ENCODE measurements at regions not wholly inside any gene's neighbourhood (a gene's known extent, or its start where the extent isn't known, plus 50 kb on each side); places are given as distances from the start of the nearest gene placed in this dataset.
"Not testable (repeated sequence)": the region's sequence is repeated elsewhere in the genome, so short reads cannot be mapped to it uniquely, and the experiment has no call there.

DNA sequence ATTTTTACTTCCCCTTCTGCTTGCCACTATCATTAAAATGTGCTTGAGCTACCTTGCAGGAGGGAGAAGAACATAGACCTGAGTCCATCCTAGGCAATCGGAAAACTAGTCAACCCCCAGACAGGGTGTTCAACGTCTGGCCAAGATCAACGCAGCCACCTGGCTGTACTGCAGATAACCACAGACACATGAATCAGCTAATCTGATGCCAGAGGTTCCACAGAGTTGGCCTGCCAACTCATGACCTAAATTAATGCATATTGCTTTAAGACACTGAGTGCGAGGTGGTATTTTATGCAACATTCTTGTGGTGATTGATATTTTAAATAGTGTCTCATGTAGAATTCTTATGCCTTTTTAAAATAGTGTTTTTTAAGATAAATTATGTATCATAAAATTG is 1283.8 kb upstream of the PABPC4L start:
- Histone ChIP-seq H3K4me3 (ENCODE audit: low read depth, low read length) (no peak overlapping the region), H3K9me3 (ENCODE audit: control insufficient read depth, insufficient read depth, low read length) (no peaks in the 10 kb centered on the region), H3K27ac (ENCODE audit: low read depth, low read length) (no peak overlapping the region), H3K27me3 (ENCODE audit: control insufficient read depth, insufficient read depth, low read length) (no peaks in the 10 kb centered on the region)
- TF ChIP-seq, protein P1, sequence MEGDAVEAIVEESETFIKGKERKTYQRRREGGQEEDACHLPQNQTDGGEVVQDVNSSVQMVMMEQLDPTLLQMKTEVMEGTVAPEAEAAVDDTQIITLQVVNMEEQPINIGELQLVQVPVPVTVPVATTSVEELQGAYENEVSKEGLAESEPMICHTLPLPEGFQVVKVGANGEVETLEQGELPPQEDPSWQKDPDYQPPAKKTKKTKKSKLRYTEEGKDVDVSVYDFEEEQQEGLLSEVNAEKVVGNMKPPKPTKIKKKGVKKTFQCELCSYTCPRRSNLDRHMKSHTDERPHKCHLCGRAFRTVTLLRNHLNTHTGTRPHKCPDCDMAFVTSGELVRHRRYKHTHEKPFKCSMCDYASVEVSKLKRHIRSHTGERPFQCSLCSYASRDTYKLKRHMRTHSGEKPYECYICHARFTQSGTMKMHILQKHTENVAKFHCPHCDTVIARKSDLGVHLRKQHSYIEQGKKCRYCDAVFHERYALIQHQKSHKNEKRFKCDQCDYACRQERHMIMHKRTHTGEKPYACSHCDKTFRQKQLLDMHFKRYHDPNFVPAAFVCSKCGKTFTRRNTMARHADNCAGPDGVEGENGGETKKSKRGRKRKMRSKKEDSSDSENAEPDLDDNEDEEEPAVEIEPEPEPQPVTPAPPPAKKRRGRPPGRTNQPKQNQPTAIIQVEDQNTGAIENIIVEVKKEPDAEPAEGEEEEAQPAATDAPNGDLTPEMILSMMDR (IDR thresholded peaks at IDR 0.05; ENCODE audit: low read depth, low read length) = no peak
- POLR2A ChIA-PET = no interaction called here
- CTCF ChIA-PET = no interaction called here
- no peak for DNase-seq (ENCODE audit: low read depth, low spot score)

- no peaks in the 10 kb centered on the region for H3K27me3 ChIP-seq (ENCODE audit: control insufficient read depth, insufficient read depth, low read length)
- no peak overlapping the region for H3K27ac ChIP-seq (ENCODE audit: low read depth, low read length)
- H3K9me3 ChIP-seq (ENCODE audit: control insufficient read depth, insufficient read depth, low read length) = no peaks in the 10 kb centered on the region
- POLR2A ChIA-PET = no interaction called here
- DNase-seq (ENCODE audit: low read depth, low spot score) = no peak
- CTCF ChIA-PET = no interaction called here
- TF ChIP-seq, protein P1 (IDR thresholded peaks at IDR 0.05; ENCODE audit: low read depth, low read length) = no peak
- H3K4me3 ChIP-seq (ENCODE audit: low read depth, low read length) = no peak overlapping the region
Measured at GRCh38 chr4:135476272-135476671, 1274.7 kb upstream of the PABPC4L start.

GRCh38 chr4:135464311-135464710 is 1262.7 kb upstream of the PABPC4L start:
- DNase-seq (ENCODE audit: low read depth, low spot score) = no peak
- no peaks in the 10 kb centered on the region for H3K27me3 ChIP-seq (ENCODE audit: control insufficient read depth, insufficient read depth, low read length)
- CTCF ChIA-PET = no interaction called here
- TF ChIP-seq, protein P1 (IDR thresholded peaks at IDR 0.05; ENCODE audit: low read depth, low read length) = no peak
- no peak overlapping the region for H3K27ac ChIP-seq (ENCODE audit: low read depth, low read length)
- H3K9me3 ChIP-seq (ENCODE audit: control insufficient read depth, insufficient read depth, low read length) = no peaks in the 10 kb centered on the region
- POLR2A ChIA-PET = no interaction called here
- H3K4me3 ChIP-seq (ENCODE audit: low read depth, low read length) = no peak overlapping the region

- DNase-seq (ENCODE audit: low read depth, low spot score); H3K27ac ChIP-seq (ENCODE audit: low read depth, low read length); CTCF ChIA-PET; H3K27me3 ChIP-seq (ENCODE audit: control insufficient read depth, insufficient read depth, low read length); H3K9me3 ChIP-seq (ENCODE audit: control insufficient read depth, insufficient read depth, low read length); POLR2A ChIA-PET; H3K4me3 ChIP-seq (ENCODE audit: low read depth, low read length): not testable (repeated sequence)
Measured at GRCh38 chr4:135447598-135447997, 1246.0 kb upstream of the PABPC4L start.

DNA sequence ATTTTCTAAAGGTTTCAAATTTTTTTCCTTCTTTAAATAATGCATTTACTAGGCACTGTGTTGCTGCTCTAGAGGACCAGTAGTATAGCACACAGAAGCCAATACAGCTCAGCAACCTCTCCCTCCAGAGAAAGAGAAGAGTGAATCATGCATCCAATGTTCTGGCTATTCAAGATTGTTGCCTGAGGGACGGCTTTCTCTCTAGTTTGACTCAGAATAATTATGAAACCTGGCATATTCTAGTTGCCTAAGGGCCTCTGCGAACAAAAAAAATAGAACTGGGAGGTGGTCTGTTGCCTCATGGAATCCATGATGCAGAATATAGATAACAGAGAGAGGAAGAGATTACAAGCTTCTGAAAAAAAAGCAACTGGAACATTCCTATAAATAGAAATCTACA is 1233.3 kb upstream of the PABPC4L start:
- TF ChIP-seq, protein P1 (IDR thresholded peaks at IDR 0.05; ENCODE audit: low read depth, low read length) = no peak
- H3K27me3 ChIP-seq (ENCODE audit: control insufficient read depth, insufficient read depth, low read length) = no peaks in the 10 kb centered on the region
- no peak overlapping the region for H3K27ac ChIP-seq (ENCODE audit: low read depth, low read length)
- ChIA-PET POLR2A (no interaction called here), CTCF (no interaction called here)
- no peaks in the 10 kb centered on the region for H3K9me3 ChIP-seq (ENCODE audit: control insufficient read depth, insufficient read depth, low read length)
- no peak overlapping the region for H3K4me3 ChIP-seq (ENCODE audit: low read depth, low read length)
- no peak for DNase-seq (ENCODE audit: low read depth, low spot score)

DNA sequence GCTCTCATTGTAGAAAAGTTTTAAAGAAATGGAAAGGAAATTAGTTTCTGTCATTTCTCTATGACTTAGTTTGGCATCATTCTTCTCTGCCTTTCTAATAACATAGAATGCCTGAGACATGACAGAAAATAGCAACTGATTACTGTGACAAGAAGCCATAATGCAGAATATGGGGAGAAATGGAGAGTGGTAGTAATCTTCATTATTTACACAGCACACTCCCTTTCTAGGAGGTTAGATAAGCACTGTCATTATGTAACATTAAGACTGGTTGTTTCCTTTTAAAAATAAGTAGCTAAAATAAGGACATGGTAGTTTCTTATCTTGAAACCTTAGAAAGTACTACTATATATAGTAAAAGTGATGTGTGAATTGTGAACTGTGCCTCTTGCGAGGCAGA is 1227.9 kb upstream of the PABPC4L start:
- TF ChIP-seq, protein P1 (IDR thresholded peaks at IDR 0.05; ENCODE audit: low read depth, low read length) = no peak

More for the DNA sequence above, 1227.9 kb upstream of the PABPC4L start:
- CTCF ChIA-PET = no interaction called here
- no peak for DNase-seq (ENCODE audit: low read depth, low spot score)
- no peak overlapping the region for H3K4me3 ChIP-seq (ENCODE audit: low read depth, low read length)
- no peaks in the 10 kb centered on the region for H3K27me3 ChIP-seq (ENCODE audit: control insufficient read depth, insufficient read depth, low read length)
- POLR2A ChIA-PET = no interaction called here
- no peaks in the 10 kb centered on the region for H3K9me3 ChIP-seq (ENCODE audit: control insufficient read depth, insufficient read depth, low read length)
- no peak overlapping the region for H3K27ac ChIP-seq (ENCODE audit: low read depth, low read length)
